ENCODE measurements at regions not wholly inside any gene's neighbourhood (a gene's known extent, or its start where the extent isn't known, plus 50 kb on each side); places are given as distances from the start of the nearest gene placed in this dataset.
"Not testable (repeated sequence)": the region's sequence is repeated elsewhere in the genome, so short reads cannot be mapped to it uniquely, and the experiment has no call there.

GRCh38 chr2:20123871-20124594 lies 72.6 kb upstream of the LAPTM4A start:
- no peaks in the 10 kb centered on the region for H3K27me3 Mint-ChIP-seq
- H3K36me3 Mint-ChIP-seq: no peaks in the 10 kb centered on the region
- no peak overlapping the region for H3K4me3 Mint-ChIP-seq
- no peak for DNase-seq
- no peaks in the 10 kb centered on the region for H3K4me1 Mint-ChIP-seq
- no peaks in the 10 kb centered on the region for H3K9me3 Mint-ChIP-seq
- no peak overlapping the region for H3K27ac Mint-ChIP-seq

GRCh38 chr2:20122864-20123263 lies 71.4 kb upstream of the LAPTM4A start:
- Mint-ChIP-seq H3K9me3 (no peaks in the 10 kb centered on the region), H3K27ac (no peak overlapping the region), H3K27me3 (no peaks in the 10 kb centered on the region), H3K4me3 (no peak overlapping the region), H3K36me3 (no peaks in the 10 kb centered on the region), H3K4me1 (no peaks in the 10 kb centered on the region)
- DNase-seq: no peak

DNA sequence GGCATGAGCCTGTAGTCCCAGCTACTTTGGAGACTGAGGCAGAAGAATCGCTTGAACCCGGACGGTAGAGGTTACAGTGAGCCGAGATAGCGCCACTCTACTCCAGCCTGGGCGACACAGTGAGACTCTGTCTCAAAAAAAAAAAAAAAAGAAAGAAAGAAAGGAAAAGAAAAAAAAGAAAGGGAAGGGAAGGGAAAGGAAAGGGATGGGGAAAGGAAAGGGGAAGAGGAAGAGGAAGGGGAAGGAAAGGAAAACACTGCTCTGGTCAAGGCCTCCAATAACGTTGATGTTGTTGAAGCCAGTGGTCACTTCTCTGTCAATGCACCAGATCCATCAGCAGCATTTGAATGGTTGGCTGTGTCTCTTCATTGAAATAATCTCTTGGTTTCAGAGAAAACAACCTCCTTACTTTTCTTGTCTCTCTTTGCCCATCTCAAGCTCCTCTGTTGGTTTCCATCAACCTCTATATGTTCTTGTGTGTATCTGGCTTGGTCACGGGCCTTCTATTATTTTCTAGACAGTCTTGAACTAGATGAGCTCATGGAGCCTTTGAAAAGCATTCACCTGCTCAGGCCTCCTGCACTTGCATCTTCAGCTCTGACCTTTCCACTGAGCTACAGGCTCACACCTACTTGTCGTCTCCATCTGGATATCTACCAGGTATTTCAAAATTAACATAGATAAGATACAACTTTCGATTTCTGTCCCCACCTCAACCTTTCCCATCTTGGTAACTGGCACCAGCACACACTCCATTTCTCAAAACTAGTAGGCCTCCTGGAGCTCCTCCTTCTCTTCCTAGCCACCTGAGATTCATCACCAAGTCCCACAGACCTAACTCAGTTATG lies 69.4 kb upstream of the LAPTM4A start:
- Mint-ChIP-seq H3K4me1 (no peaks in the 10 kb centered on the region), H3K4me3 (no peak overlapping the region), H3K27me3 (no peaks in the 10 kb centered on the region), H3K36me3 (no peaks in the 10 kb centered on the region), H3K27ac (no peak overlapping the region), H3K9me3 (no peaks in the 10 kb centered on the region)
- DNase-seq: no peak

DNA sequence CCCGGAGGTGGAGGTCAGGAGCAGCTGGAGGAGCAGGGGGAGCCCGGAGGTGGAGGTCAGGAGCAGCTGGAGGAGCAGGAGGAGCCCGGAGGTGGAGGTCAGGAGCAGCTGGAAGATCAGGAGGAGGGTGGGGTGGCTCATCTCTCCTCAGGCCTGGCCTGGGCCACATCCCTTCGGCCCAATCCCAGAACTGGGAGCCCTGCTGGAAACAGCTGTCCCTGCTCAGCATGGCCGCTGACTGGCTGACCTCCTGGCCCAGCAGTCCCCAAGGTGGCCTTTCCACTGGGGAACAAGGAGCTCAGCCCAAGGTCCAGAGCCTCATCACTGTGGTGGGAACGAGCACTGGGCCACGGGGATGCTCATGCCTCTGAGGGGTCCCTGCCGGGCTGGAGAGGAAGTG lies 66.6 kb upstream of the LAPTM4A start:
- H3K4me1 Mint-ChIP-seq: no peaks in the 10 kb centered on the region
- H3K4me3 Mint-ChIP-seq: no peak overlapping the region

DNA sequence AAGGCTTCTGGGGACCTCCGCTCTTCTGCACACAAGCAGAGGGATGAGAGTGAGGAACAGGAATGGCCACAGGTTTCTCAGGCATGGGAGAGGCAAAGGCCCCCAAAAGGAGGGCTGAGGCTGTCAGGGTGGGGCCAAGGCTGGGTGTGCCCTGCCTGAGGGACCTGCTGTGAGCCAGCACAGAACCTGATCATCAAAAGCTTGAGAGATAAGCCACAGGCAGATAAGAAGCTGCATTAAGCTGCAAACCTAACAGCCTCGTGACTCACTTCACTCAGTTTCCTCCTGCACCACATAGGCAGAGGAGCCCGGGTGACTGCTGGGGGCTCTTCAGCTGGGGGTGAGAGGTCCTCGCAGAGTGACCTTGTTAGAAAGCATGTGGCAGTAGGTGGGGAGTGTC lies 64.5 kb upstream of the LAPTM4A start:
- Mint-ChIP-seq H3K9me3 (no peaks in the 10 kb centered on the region), H3K4me3 (no peak overlapping the region), H3K4me1 (no peaks in the 10 kb centered on the region), H3K36me3 (no peaks in the 10 kb centered on the region), H3K27ac (no peak overlapping the region), H3K27me3 (no peaks in the 10 kb centered on the region)
- DNase-seq: no peak

More for the DNA sequence above, 66.6 kb upstream of the LAPTM4A start:
- no peaks in the 10 kb centered on the region for H3K9me3 Mint-ChIP-seq
- H3K27ac Mint-ChIP-seq: no peak overlapping the region
- no peaks in the 10 kb centered on the region for H3K27me3 Mint-ChIP-seq
- no peaks in the 10 kb centered on the region for H3K36me3 Mint-ChIP-seq
- no peak for DNase-seq

GRCh38 chr2:20115374-20115773 lies 63.9 kb upstream of the LAPTM4A start:
- no peaks in the 10 kb centered on the region for H3K36me3 Mint-ChIP-seq
- no peak overlapping the region for H3K27ac Mint-ChIP-seq
- no peaks in the 10 kb centered on the region for H3K27me3 Mint-ChIP-seq
- H3K9me3 Mint-ChIP-seq: no peaks in the 10 kb centered on the region
- DNase-seq: no peak
- H3K4me3 Mint-ChIP-seq: no peak overlapping the region
- H3K4me1 Mint-ChIP-seq: no peaks in the 10 kb centered on the region

- H3K36me3 Mint-ChIP-seq: no peaks in the 10 kb centered on the region
- DNase-seq: no peak
- no peaks in the 10 kb centered on the region for H3K27me3 Mint-ChIP-seq
- no peak overlapping the region for H3K4me3 Mint-ChIP-seq
- no peaks in the 10 kb centered on the region for H3K4me1 Mint-ChIP-seq
- no peak overlapping the region for H3K27ac Mint-ChIP-seq
- H3K9me3 Mint-ChIP-seq: no peaks in the 10 kb centered on the region
Observed at GRCh38 chr2:20113986-20114938, 62.8 kb upstream of the LAPTM4A start.

- no peak for DNase-seq
- H3K36me3 Mint-ChIP-seq: no peaks in the 10 kb centered on the region
- H3K27ac Mint-ChIP-seq: no peak overlapping the region
- no peaks in the 10 kb centered on the region for H3K4me1 Mint-ChIP-seq
- no peaks in the 10 kb centered on the region for H3K9me3 Mint-ChIP-seq
- H3K27me3 Mint-ChIP-seq: peaks cover under 1% of the 10 kb centered on the region
- H3K4me3 Mint-ChIP-seq: no peak overlapping the region
Observed at GRCh38 chr2:20113004-20113796, 61.8 kb upstream of the LAPTM4A start.

- H3K36me3 Mint-ChIP-seq, H3K9me3 Mint-ChIP-seq, DNase-seq, H3K4me3 Mint-ChIP-seq, H3K27ac Mint-ChIP-seq, H3K27me3 Mint-ChIP-seq, H3K4me1 Mint-ChIP-seq: not testable (repeated sequence)
Observed at GRCh38 chr2:20112361-20112760, 60.9 kb upstream of the LAPTM4A start.

- no peak for DNase-seq
- no peak overlapping the region for H3K27ac Mint-ChIP-seq
- no peak overlapping the region for H3K4me3 Mint-ChIP-seq
- H3K4me1 Mint-ChIP-seq: peaks cover 2% of the 10 kb centered on the region
- H3K36me3 Mint-ChIP-seq: no peaks in the 10 kb centered on the region
- H3K9me3 Mint-ChIP-seq: no peaks in the 10 kb centered on the region
- H3K27me3 Mint-ChIP-seq: peaks cover 16% of the 10 kb centered on the region
Observed at GRCh38 chr2:20111311-20112131, 60.1 kb upstream of the LAPTM4A start.

GRCh38 chr2:20110876-20111275 lies 59.4 kb upstream of the LAPTM4A start:
- DNase-seq: no peak
- H3K27me3 Mint-ChIP-seq: peaks cover 22% of the 10 kb centered on the region
- no peak overlapping the region for H3K4me3 Mint-ChIP-seq
- H3K36me3 Mint-ChIP-seq: no peaks in the 10 kb centered on the region
- H3K4me1 Mint-ChIP-seq: peaks cover 2% of the 10 kb centered on the region
- no peak overlapping the region for H3K27ac Mint-ChIP-seq
- H3K9me3 Mint-ChIP-seq: no peaks in the 10 kb centered on the region

DNA sequence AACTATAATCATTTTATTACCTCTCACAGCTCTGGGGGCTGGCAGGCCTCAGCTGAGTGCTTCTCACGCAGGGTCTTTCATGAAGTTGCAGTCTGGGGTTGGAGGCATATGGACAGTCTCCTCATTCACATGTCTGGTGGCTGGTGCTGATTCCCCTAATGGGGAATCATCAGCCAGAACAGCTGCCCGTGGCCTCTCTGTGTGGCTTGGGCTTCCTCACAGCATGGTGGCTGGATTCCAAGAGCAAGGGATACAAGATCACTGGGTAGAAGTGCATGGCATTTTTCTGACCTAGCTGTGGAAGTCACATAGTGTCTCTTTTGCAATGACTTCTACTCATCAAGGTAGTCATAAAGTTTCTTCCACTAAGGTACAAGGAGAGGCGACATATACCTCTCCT lies 59.0 kb upstream of the LAPTM4A start:
- H3K4me1 Mint-ChIP-seq: peaks cover 2% of the 10 kb centered on the region
- no peak overlapping the region for H3K4me3 Mint-ChIP-seq
- no peak overlapping the region for H3K27ac Mint-ChIP-seq
- H3K27me3 Mint-ChIP-seq: peaks cover 22% of the 10 kb centered on the region
- DNase-seq: no peak
- H3K9me3 Mint-ChIP-seq: no peaks in the 10 kb centered on the region
- no peaks in the 10 kb centered on the region for H3K36me3 Mint-ChIP-seq

GRCh38 chr2:20108655-20109396 lies 57.4 kb upstream of the LAPTM4A start:
- no peak for DNase-seq
- no peak overlapping the region for H3K27ac Mint-ChIP-seq
- H3K36me3 Mint-ChIP-seq: no peaks in the 10 kb centered on the region
- H3K4me3 Mint-ChIP-seq: no peak overlapping the region
- H3K9me3 Mint-ChIP-seq: no peaks in the 10 kb centered on the region
- H3K27me3 Mint-ChIP-seq: peaks cover 22% of the 10 kb centered on the region
- peaks cover 2% of the 10 kb centered on the region for H3K4me1 Mint-ChIP-seq
